T-helper 17 cell (primary cell): ENCODE measurements at regions not wholly inside any gene's neighbourhood (a gene's known extent, or its start where the extent isn't known, plus 50 kb on each side); places are given as distances from the start of the nearest gene placed in this dataset.
"Not testable (repeated sequence)": the region's sequence is repeated elsewhere in the genome, so short reads cannot be mapped to it uniquely, and the experiment has no call there.

ENCODE experiments used
- ATAC-seq: fragments of 150-1000 bp; cut with Tn5 transposase; 2 replicates; pipeline ENCODE4 v1.10.0; 2021; ENCODE audit warnings: mild to moderate bottlenecking, moderate library complexity
- DNase-seq, 3 donors: peaks; one replicate each; pipeline versions ENCODE4 v3.0.0 to v3.0.0-alpha.2; 2020 to 2021
- H3K9me3 ChIP-seq: one replicate; pipeline ENCODE4 v1.7.0; 2013; ENCODE audit warnings: low read length, mild to moderate bottlenecking; ENCODE audit not compliant: control insufficient read depth, poor library complexity, severe bottlenecking
- H3K27ac Mint-ChIP-seq: one replicate; pipeline ENCODE4 v1.8.0; 2022; ENCODE audit warnings: mild to moderate bottlenecking, moderate library complexity, mixed read lengths
- H3K27me3 Mint-ChIP-seq: one replicate; pipeline ENCODE4 v1.8.0; 2022; ENCODE audit warnings: mixed read lengths
- H3K36me3 Mint-ChIP-seq: one replicate; pipeline ENCODE4 v1.8.0; 2022; ENCODE audit warnings: low read depth, mixed read lengths
- H3K4me1 Mint-ChIP-seq: one replicate; pipeline ENCODE4 v1.8.0; 2022; ENCODE audit warnings: mild to moderate bottlenecking, mixed read lengths
- H3K4me3 Mint-ChIP-seq: one replicate; pipeline ENCODE4 v1.8.0; 2022; ENCODE audit warnings: mild to moderate bottlenecking, moderate library complexity, mixed read lengths

- H3K9me3 ChIP-seq, result no peaks in the 10 kb centered on the region
- Mint-ChIP-seq H3K36me3 (no peaks in the 10 kb centered on the region), H3K27me3 (no peaks in the 10 kb centered on the region), H3K4me1 (no peaks in the 10 kb centered on the region), H3K27ac (no peak overlapping the region), H3K4me3 (no peak overlapping the region)
- no peak for ATAC-seq
- no peak for DNase-seq
Observed at GRCh38 chr10:131574707-131575430, 263.3 kb upstream of the TCERG1L start.

GRCh38 chr10:131575877-131576276 is 264.4 kb upstream of the TCERG1L start:
- DNase-seq (no peak), ATAC-seq (no peak)
- H3K36me3 Mint-ChIP-seq, result no peaks in the 10 kb centered on the region
- H3K4me3 Mint-ChIP-seq, result no peak overlapping the region
- H3K9me3 ChIP-seq, result no peaks in the 10 kb centered on the region
- H3K27ac Mint-ChIP-seq, result no peak overlapping the region
- no peaks in the 10 kb centered on the region for H3K27me3 Mint-ChIP-seq
- no peaks in the 10 kb centered on the region for H3K4me1 Mint-ChIP-seq

GRCh38 chr10:131576341-131577177 is 265.0 kb upstream of the TCERG1L start:
- H3K4me3 Mint-ChIP-seq, result no peak overlapping the region
- H3K4me1 Mint-ChIP-seq, result no peaks in the 10 kb centered on the region
- H3K36me3 Mint-ChIP-seq, result no peaks in the 10 kb centered on the region
- ATAC-seq (no peak), DNase-seq (no peak)
- no peak overlapping the region for H3K27ac Mint-ChIP-seq
- no peaks in the 10 kb centered on the region for H3K9me3 ChIP-seq
- H3K27me3 Mint-ChIP-seq, result no peaks in the 10 kb centered on the region

- no peaks in the 10 kb centered on the region for H3K9me3 ChIP-seq
- no peaks in the 10 kb centered on the region for H3K27me3 Mint-ChIP-seq
- H3K36me3 Mint-ChIP-seq, result no peaks in the 10 kb centered on the region
- H3K4me1 Mint-ChIP-seq, result no peaks in the 10 kb centered on the region
- H3K27ac Mint-ChIP-seq, result no peak overlapping the region
- ATAC-seq (no peak), DNase-seq (no peak)
- no peak overlapping the region for H3K4me3 Mint-ChIP-seq
Observed at GRCh38 chr10:131577178-131577555, 265.6 kb upstream of the TCERG1L start.

GRCh38 chr10:131577786-131578471 is 266.4 kb upstream of the TCERG1L start:
- Mint-ChIP-seq H3K4me1 (no peaks in the 10 kb centered on the region), H3K27ac (no peak overlapping the region), H3K4me3 (no peak overlapping the region), H3K36me3 (no peaks in the 10 kb centered on the region), H3K27me3 (peaks cover 5% of the 10 kb centered on the region)
- H3K9me3 ChIP-seq, result no peaks in the 10 kb centered on the region
- ATAC-seq (no peak), DNase-seq (no peak)

GRCh38 chr10:131578472-131578970 is 267.0 kb upstream of the TCERG1L start:
- DNase-seq (no peak), ATAC-seq (no peak)
- H3K27ac Mint-ChIP-seq, result no peak overlapping the region
- H3K27me3 Mint-ChIP-seq, result peaks cover 5% of the 10 kb centered on the region
- no peaks in the 10 kb centered on the region for H3K9me3 ChIP-seq
- H3K4me3 Mint-ChIP-seq, result no peak overlapping the region
- H3K36me3 Mint-ChIP-seq, result no peaks in the 10 kb centered on the region
- H3K4me1 Mint-ChIP-seq, result no peaks in the 10 kb centered on the region

- H3K4me1 Mint-ChIP-seq, result no peaks in the 10 kb centered on the region
- no peak for DNase-seq
- H3K27ac Mint-ChIP-seq, result no peak overlapping the region
- no peak overlapping the region for H3K4me3 Mint-ChIP-seq
- peaks cover 5% of the 10 kb centered on the region for H3K27me3 Mint-ChIP-seq
- no peaks in the 10 kb centered on the region for H3K9me3 ChIP-seq
- no peak for ATAC-seq
- H3K36me3 Mint-ChIP-seq, result no peaks in the 10 kb centered on the region
Observed at GRCh38 chr10:131579251-131580071, 267.9 kb upstream of the TCERG1L start.

GRCh38 chr10:131580076-131580652 is 268.6 kb upstream of the TCERG1L start:
- no peak overlapping the region for H3K27ac Mint-ChIP-seq
- H3K27me3 Mint-ChIP-seq, result peaks cover 8% of the 10 kb centered on the region
- no peak for ATAC-seq
- H3K36me3 Mint-ChIP-seq, result no peaks in the 10 kb centered on the region
- no peak for DNase-seq
- no peak overlapping the region for H3K4me3 Mint-ChIP-seq
- H3K9me3 ChIP-seq, result no peaks in the 10 kb centered on the region
- no peaks in the 10 kb centered on the region for H3K4me1 Mint-ChIP-seq

GRCh38 chr10:131580674-131581073 is 269.2 kb upstream of the TCERG1L start:
- no peak for DNase-seq
- H3K4me3 Mint-ChIP-seq, result no peak overlapping the region

GRCh38 chr10:131581547-131581946 is 270.0 kb upstream of the TCERG1L start:
- not testable (repeated sequence) for H3K9me3 ChIP-seq, H3K27ac Mint-ChIP-seq, H3K4me1 Mint-ChIP-seq, H3K4me3 Mint-ChIP-seq, H3K36me3 Mint-ChIP-seq, DNase-seq, ATAC-seq
- H3K27me3 Mint-ChIP-seq, result peaks cover 14% of the 10 kb centered on the region

More at GRCh38 chr10:131580674-131581073, 269.2 kb upstream of the TCERG1L start:
- H3K4me1 Mint-ChIP-seq, result no peaks in the 10 kb centered on the region
- ATAC-seq, result no peak
- peaks cover 13% of the 10 kb centered on the region for H3K27me3 Mint-ChIP-seq
- H3K36me3 Mint-ChIP-seq, result no peaks in the 10 kb centered on the region
- H3K27ac Mint-ChIP-seq, result no peak overlapping the region
- H3K9me3 ChIP-seq, result no peaks in the 10 kb centered on the region

GRCh38 chr10:131584287-131584686 is 272.8 kb upstream of the TCERG1L start:
- Mint-ChIP-seq H3K4me1 (no peaks in the 10 kb centered on the region), H3K27me3 (peaks cover 14% of the 10 kb centered on the region), H3K4me3 (no peak overlapping the region), H3K27ac (no peak overlapping the region), H3K36me3 (no peaks in the 10 kb centered on the region)
- no peak for ATAC-seq
- H3K9me3 ChIP-seq, result no peaks in the 10 kb centered on the region
- DNase-seq, result no peak

GRCh38 chr10:131585761-131586160 is 274.2 kb upstream of the TCERG1L start:
- peaks cover 14% of the 10 kb centered on the region for H3K27me3 Mint-ChIP-seq
- no peaks in the 10 kb centered on the region for H3K9me3 ChIP-seq
- DNase-seq (no peak), ATAC-seq (no peak)
- no peaks in the 10 kb centered on the region for H3K4me1 Mint-ChIP-seq
- H3K4me3 Mint-ChIP-seq, result no peak overlapping the region
- no peaks in the 10 kb centered on the region for H3K36me3 Mint-ChIP-seq
- H3K27ac Mint-ChIP-seq, result no peak overlapping the region
